NT2/D1 (cell line): ENCODE measurements at regions not wholly inside any gene's neighbourhood (a gene's known extent, or its start where the extent isn't known, plus 50 kb on each side); places are given as distances from the start of the nearest gene placed in this dataset.

Experiments
- YY1 ChIP-seq: IDR thresholded peaks from 2 replicates; pipeline ENCODE4 v1.6.1; 2011; ENCODE audit not compliant: insufficient read length, insufficient read depth
- ZNF274 ChIP-seq: IDR thresholded peaks from 2 replicates; pipeline ENCODE4 v1.6.1; 2011; ENCODE audit warnings: mild to moderate bottlenecking, low read depth, low read length

- TF ChIP-seq ZNF274, result no peak
- no peak for TF ChIP-seq YY1
Observed at GRCh38 chr2:128984855-128985254, 666.2 kb upstream of the HS6ST1 start.
